Gastroesophageal sphincter (tissue), 4 donors: ENCODE measurements at regions not wholly inside any gene's neighbourhood (a gene's known extent, or its start where the extent isn't known, plus 50 kb on each side); places are given as distances from the start of the nearest gene placed in this dataset.

ENCODE experiments used
- ATAC-seq: fragments of 150-250 bp; one replicate; pipeline ENCODE4 v1.9.1; 2016; ENCODE audit warnings: mild to moderate bottlenecking, moderate library complexity
- H3K27ac ChIP-seq, 4 donors: fragments of 200-600 bp; sonication (generic) in 3 of 4; 1 replicate in 3 of 4; 2 replicates in 1 of 4; pipeline ENCODE4 v1.5.1; 2016 to 2019
- H3K27me3 ChIP-seq: fragments of 200-600 bp; sonication (generic); one replicate; pipeline ENCODE4 v1.5.1; 2019
- H3K36me3 ChIP-seq, 2 donors: fragments of 200-600 bp; sonication (generic); one replicate each; pipeline ENCODE4 v1.5.1; 2019; ENCODE audit warnings: control low read depth in 1 of 2
- H3K4me1 ChIP-seq, 3 donors: fragments of 200-600 bp; sonication (generic); 1 replicate in 2 of 3; 2 replicates in 1 of 3; pipeline ENCODE4 v1.5.1; 2016 to 2019; ENCODE audit warnings: control low read depth in 2 of 3
- H3K4me3 ChIP-seq, 2 donors: fragments of 200-600 bp; sonication (generic); one replicate each; pipeline ENCODE4 v1.5.1; 2019; ENCODE audit warnings: mild to moderate bottlenecking in 1 of 2, moderate library complexity in 1 of 2
- H3K9me3 ChIP-seq, 3 donors: fragments of 200-600 bp; sonication (generic); one replicate each; pipeline ENCODE4 v1.5.1; 2017 to 2019; ENCODE audit warnings: control low read depth in 2 of 3
- EP300 ChIP-seq: sonication (generic); formaldehyde crosslinking; IDR thresholded peaks from one replicate; pipeline ENCODE4 v1.6.1; 2017; ENCODE audit warnings: antibody characterized with exemption, mild to moderate bottlenecking
- POLR2A ChIP-seq, 2 donors: fragments of 450-650 bp; IDR thresholded peaks; one replicate each; pipeline ENCODE4 v1.6.1; 2017; ENCODE audit warnings: antibody characterized with exemption in 2 of 2, mild to moderate bottlenecking in 2 of 2, moderate library complexity in 1 of 2
- POLR2AphosphoS5 ChIP-seq: sonication (generic); formaldehyde crosslinking; IDR thresholded peaks from one replicate; pipeline ENCODE4 v1.6.1; 2017; ENCODE audit warnings: antibody characterized with exemption
- WGBS, 2 donors: methylation state at CpG; one replicate each; pipeline ENCODE4 v1.1.5; 2018; ENCODE audit warnings: low coverage in 1 of 2; 5-methylcytosine and 5-hydroxymethylcytosine counted together
- TF ChIP-seq, protein P1 (sequence below), 4 experiments: fragments of 200-600 bp in 2 of 4; fragments of 450-650 bp in 2 of 4; sonication (generic) in 1 of 4; IDR thresholded peaks; one replicate each; pipeline ENCODE4 v1.5.1; 2017 to 2019; ENCODE audit warnings: antibody characterized with exemption in 4 of 4, mild to moderate bottlenecking in 2 of 4, moderate library complexity in 2 of 4

DNA sequence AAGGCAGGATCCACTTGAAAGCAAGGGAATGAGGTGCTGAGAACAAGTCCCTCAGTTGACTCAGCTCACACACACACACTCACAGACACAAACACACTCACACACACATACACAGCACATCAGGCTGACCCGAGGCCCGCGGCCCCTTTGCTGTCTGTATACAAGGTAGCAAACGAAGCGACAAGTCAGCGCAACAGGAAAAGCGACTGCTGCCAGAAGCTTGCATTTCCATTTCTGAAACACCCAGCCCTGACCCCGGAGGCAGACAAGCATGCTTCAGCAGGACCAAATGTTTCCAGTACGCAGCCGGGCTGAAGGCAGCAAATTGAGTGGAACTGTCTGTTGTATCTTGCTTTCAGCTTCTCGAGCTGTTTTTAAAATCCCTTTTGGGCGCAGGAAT lies 501.6 kb downstream of the NPHP4 start:
- no peak for ATAC-seq
- Histone ChIP-seq H3K9me3 (no peaks in the 10 kb centered on the region), H3K27me3 (peaks cover 54% of the 10 kb centered on the region), H3K4me1 (peaks cover 0 to 27% (median 0%) of the 10 kb centered on the region in 3 donors), H3K4me3 (no peak overlapping the region), H3K27ac (no peak overlapping the region), H3K36me3 (no peaks in the 10 kb centered on the region)
- TF ChIP-seq, protein P1, sequence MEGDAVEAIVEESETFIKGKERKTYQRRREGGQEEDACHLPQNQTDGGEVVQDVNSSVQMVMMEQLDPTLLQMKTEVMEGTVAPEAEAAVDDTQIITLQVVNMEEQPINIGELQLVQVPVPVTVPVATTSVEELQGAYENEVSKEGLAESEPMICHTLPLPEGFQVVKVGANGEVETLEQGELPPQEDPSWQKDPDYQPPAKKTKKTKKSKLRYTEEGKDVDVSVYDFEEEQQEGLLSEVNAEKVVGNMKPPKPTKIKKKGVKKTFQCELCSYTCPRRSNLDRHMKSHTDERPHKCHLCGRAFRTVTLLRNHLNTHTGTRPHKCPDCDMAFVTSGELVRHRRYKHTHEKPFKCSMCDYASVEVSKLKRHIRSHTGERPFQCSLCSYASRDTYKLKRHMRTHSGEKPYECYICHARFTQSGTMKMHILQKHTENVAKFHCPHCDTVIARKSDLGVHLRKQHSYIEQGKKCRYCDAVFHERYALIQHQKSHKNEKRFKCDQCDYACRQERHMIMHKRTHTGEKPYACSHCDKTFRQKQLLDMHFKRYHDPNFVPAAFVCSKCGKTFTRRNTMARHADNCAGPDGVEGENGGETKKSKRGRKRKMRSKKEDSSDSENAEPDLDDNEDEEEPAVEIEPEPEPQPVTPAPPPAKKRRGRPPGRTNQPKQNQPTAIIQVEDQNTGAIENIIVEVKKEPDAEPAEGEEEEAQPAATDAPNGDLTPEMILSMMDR (IDR thresholded peaks at IDR 0.05) = no peak
- TF ChIP-seq EP300 (no peak), POLR2AphosphoS5 (no peak), POLR2A (IDR thresholded peaks at IDR 0.05) (no peak)
- WGBS, 2 donors = 30 to 64% methylated on average over 3 to 4 of the region's 12 CpGs

DNA sequence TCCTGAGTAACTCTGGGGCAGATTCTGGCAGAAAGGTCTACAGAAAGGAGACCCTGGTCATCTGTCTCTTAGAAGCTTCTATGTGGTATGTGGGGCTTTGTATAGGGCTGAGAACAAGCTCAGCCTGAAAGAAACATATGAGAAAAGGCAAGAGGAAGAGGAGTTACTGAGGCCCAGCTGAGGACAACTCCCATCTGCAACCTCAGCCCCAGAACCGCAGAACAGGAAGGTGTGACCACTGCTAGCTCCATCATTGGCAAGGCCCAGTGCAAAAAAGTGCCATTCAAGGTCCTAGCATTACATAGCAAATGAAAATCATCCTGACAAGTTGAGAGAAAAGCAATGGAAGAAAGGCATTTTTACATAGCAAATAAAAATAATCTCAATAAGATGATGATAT lies 503.8 kb downstream of the NPHP4 start:
- WGBS, 2 donors = 78 to 100% methylated on average over 1 of the region's 1 CpG
- H3K9me3 ChIP-seq = no peaks in the 10 kb centered on the region
- no peak for TF ChIP-seq EP300
- no peak for TF ChIP-seq POLR2AphosphoS5
- no peak for TF ChIP-seq POLR2A (IDR thresholded peaks at IDR 0.05)
- TF ChIP-seq, protein P1 (IDR thresholded peaks at IDR 0.05) = no peak
- H3K4me1 ChIP-seq = peaks cover 0 to 8% (median 0%) of the 10 kb centered on the region in 3 donors
- no peak for ATAC-seq
- no peak overlapping the region for H3K4me3 ChIP-seq
- no peaks in the 10 kb centered on the region for H3K36me3 ChIP-seq
- H3K27me3 ChIP-seq = peaks cover 75% of the 10 kb centered on the region
- H3K27ac ChIP-seq = no peak overlapping the region

DNA sequence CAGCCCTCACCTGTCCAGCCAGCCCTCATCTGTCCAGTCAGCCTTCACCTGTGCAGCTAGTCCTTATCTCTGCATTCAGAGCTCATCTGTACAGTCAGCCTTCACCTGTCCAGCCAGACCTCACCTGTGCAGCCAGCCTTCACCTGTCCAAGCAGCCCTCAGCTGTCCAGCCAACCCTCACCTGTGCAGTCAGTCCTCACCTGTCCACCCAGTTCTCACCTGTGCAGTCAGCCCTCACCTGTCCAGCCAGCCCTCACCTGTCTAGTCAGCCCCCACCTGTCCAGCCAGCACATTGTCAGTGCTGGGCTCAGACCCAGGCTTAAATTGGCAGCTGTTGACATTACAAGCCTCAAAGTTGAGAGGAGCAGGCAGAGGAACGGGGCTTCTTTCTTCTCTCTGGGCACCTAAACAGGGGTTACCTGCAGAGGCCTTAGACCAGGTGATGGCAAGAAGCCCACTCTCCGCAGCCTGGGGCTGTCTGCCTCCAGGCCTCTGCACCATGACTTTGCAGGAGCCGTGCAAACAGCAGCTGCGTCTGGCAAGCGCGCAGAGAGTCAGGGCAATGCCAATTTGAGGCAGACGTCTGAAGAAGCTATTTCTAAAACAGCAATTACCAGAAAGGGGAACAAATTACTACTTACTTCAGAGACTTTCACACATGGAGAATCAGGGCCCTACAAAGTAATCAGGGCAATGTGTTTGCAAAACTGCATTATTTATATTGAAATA lies 506.1 kb downstream of the NPHP4 start:
- Histone ChIP-seq H3K27me3 (peaks cover 96% of the 10 kb centered on the region), H3K4me3 (no peak overlapping the region), H3K36me3 (no peaks in the 10 kb centered on the region), H3K4me1 (no peaks in the 10 kb centered on the region), H3K9me3 (no peaks in the 10 kb centered on the region), H3K27ac (no peak overlapping the region)
- no peak for ATAC-seq
- no peak for TF ChIP-seq EP300
- TF ChIP-seq POLR2A (IDR thresholded peaks at IDR 0.05) = no peak
- TF ChIP-seq POLR2AphosphoS5 = no peak
- TF ChIP-seq, protein P1 (IDR thresholded peaks at IDR 0.05) = no peak
- WGBS, 2 donors = 72% methylated on average over 3 of the region's 7 CpGs; no CpG with 5 or more reads in 1 of the 2 donors

DNA sequence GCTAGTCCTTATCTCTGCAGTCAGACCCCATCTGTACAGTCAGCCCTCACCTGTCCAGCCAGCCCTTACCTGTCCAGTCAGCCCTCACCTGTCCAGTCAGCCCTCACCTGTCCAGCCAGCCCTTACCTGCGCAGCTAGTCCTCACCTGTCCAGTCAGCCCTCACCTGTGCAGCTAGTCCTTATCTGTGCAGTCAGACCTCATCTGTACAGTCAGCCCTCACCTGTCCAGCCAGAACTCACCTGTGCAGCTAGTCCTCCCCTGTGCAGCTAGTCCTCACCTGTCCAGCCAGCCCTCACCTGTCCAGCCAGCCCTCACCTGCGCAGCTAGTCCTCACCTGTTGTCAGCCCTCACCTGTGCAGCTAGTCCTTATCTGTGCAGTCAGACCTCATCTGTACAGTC lies 506.8 kb downstream of the NPHP4 start:
- H3K27me3 ChIP-seq = peaks cover 96% of the 10 kb centered on the region
- WGBS, 2 donors = 75 to 100% methylated on average over 1 of the region's 2 CpGs
- no peaks in the 10 kb centered on the region for H3K4me1 ChIP-seq
- ATAC-seq = no peak
- TF ChIP-seq POLR2A (IDR thresholded peaks at IDR 0.05) (no peak), POLR2AphosphoS5 (no peak), EP300 (no peak)
- TF ChIP-seq, protein P1 (IDR thresholded peaks at IDR 0.05) = no peak
- H3K4me3 ChIP-seq = no peak overlapping the region
- no peaks in the 10 kb centered on the region for H3K9me3 ChIP-seq
- no peaks in the 10 kb centered on the region for H3K36me3 ChIP-seq
- no peak overlapping the region for H3K27ac ChIP-seq

DNA sequence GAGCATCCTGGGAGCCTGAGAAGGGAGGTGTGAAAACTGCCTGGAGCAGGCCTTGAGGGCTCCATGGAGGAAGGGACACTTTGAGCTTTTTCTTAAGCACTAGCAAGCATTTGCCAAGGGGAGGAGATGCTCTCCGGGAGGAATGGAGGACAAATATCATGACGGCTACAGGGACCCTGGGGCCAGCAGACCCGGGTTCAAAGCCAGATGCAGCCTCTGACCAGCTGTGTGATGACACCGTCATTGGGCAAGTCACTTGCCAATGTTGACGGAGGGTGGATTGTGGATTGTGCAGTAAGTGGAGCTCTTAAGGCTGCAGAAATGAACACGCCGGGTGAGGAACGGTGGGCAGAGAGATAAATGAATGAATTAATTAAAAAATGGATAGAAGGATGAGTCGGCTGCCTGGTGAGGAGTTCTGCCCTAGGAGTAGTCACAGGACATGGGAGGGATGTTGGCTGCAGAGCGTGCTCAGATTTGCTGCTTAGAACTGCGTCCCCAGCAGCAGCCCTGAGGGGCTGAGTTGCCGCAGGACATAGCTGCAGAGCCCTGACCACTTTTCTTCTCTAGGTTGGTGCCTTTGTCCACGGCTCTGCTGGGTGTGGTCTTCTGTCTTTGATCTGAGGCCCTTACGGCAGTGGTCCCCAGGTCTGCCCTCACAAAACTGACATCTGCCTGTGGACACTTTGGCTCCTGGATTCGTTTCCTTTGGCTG lies 507.6 kb downstream of the NPHP4 start:
- no peaks in the 10 kb centered on the region for H3K36me3 ChIP-seq
- TF ChIP-seq, protein P1 (IDR thresholded peaks at IDR 0.05) = no peak
- no peak for TF ChIP-seq POLR2A (IDR thresholded peaks at IDR 0.05)
- no peak for TF ChIP-seq EP300
- TF ChIP-seq POLR2AphosphoS5 = no peak
- no peak overlapping the region for H3K27ac ChIP-seq
- no peaks in the 10 kb centered on the region for H3K4me1 ChIP-seq
- peaks cover 96% of the 10 kb centered on the region for H3K27me3 ChIP-seq
- no peak overlapping the region for H3K4me3 ChIP-seq
- no peaks in the 10 kb centered on the region for H3K9me3 ChIP-seq
- no peak for ATAC-seq
- WGBS, 2 donors = 54 to 58% methylated on average over 6 to 13 of the region's 15 CpGs
